A673 (cell line): ENCODE measurements at regions not wholly inside any gene's neighbourhood (a gene's known extent, or its start where the extent isn't known, plus 50 kb on each side); places are given as distances from the start of the nearest gene placed in this dataset.

Source experiments
- BruUV-seq: library from RNA; stranded (reverse); fragments of 400-500 nt; replicated peaks from 2 replicates; lab custom pipeline; 2021; lab: Mats Ljungman, UMichigan
- CTCF ChIA-PET: fragments of 300-600 bp; sonication (Branson Sonifier 250); formaldehyde crosslinking; loops from one replicate; lab custom pipeline; 2022; ENCODE audit warnings: antibody characterized with exemption; lab: Charles Lee
- POLR2A ChIA-PET: fragments of 300-600 bp; sonication (Branson Sonifier 250); formaldehyde crosslinking; loops from one replicate; lab custom pipeline; 2022; ENCODE audit warnings: antibody characterized with exemption; ENCODE audit not compliant: low non-redundant PET; lab: Charles Lee
- DNase-seq: peaks from one replicate; pipeline ENCODE4 v3.0.0-alpha.2; 2015; ENCODE audit warnings: low spot score
- H3K27ac ChIP-seq: fragments of 200-600 bp; sonication (generic); 2 replicates; pipeline ENCODE4 v1.5.1; 2016; ENCODE audit warnings: mixed run types, low read depth, mild to moderate bottlenecking, mixed read lengths, antibody characterized with exemption, low read length; ENCODE audit not compliant: poor library complexity, severe bottlenecking
- H3K27me3 ChIP-seq: fragments of 200-600 bp; sonication (generic); replicated peaks from 2 replicates; pipeline ENCODE4 v1.6.1; 2017; ENCODE audit warnings: mixed run types, low read depth, mild to moderate bottlenecking, mixed read lengths, antibody characterized with exemption, low read length; ENCODE audit not compliant: insufficient read depth, poor library complexity
- H3K36me3 ChIP-seq: fragments of 200-600 bp; sonication (generic); 2 replicates; pipeline ENCODE4 v1.6.1; 2016; ENCODE audit warnings: mixed run types, mild to moderate bottlenecking, mixed read lengths, antibody characterized with exemption, low read length; ENCODE audit not compliant: insufficient read depth, poor library complexity, severe bottlenecking
- H3K4me1 ChIP-seq: fragments of 200-600 bp; sonication (generic); 2 replicates; pipeline ENCODE4 v1.6.1; 2017; ENCODE audit warnings: mixed run types, mild to moderate bottlenecking, mixed read lengths, antibody characterized with exemption, low read length; ENCODE audit not compliant: insufficient read depth, poor library complexity, severe bottlenecking
- H3K4me3 ChIP-seq: fragments of 200-600 bp; sonication (generic); 2 replicates; pipeline ENCODE4 v1.5.1; 2016; ENCODE audit warnings: low read depth, mixed run types, mild to moderate bottlenecking, mixed read lengths, low read length; ENCODE audit not compliant: poor library complexity, severe bottlenecking
- H3K9me3 ChIP-seq: fragments of 200-600 bp; sonication (generic); 2 replicates; pipeline ENCODE4 v1.6.1; 2016; ENCODE audit warnings: mixed run types, low read depth, mild to moderate bottlenecking, mixed read lengths, antibody characterized with exemption, low read length; ENCODE audit not compliant: poor library complexity, severe bottlenecking
- CTCF ChIP-seq: fragments of 300-800, 200-600 bp; sonication (generic); conservative IDR thresholded peaks from 2 replicates; pipeline ENCODE4 v1.5.1; 2017; ENCODE audit warnings: low read depth, mild to moderate bottlenecking, antibody characterized with exemption, low read length, moderate library complexity, mixed read lengths
- EZH2 ChIP-seq: fragments of 200-600 bp; sonication (generic); IDR thresholded peaks from 2 replicates; pipeline ENCODE4 v1.6.1; 2017; ENCODE audit warnings: borderline replicate concordance, low read depth, mild to moderate bottlenecking, mixed read lengths, antibody characterized with exemption, low read length; ENCODE audit not compliant: poor library complexity, severe bottlenecking
- intact Hi-C: fragments of 100-400 bp; cut with micrococcal nuclease; formaldehyde crosslinking; loops from one replicate; pipeline ENCODE4 v1.10.0; 2022; ENCODE audit not compliant: unreplicated experiment

GRCh38 chr17:77498791-77499698 is 358.3 kb downstream of the SEC14L1 start:
- H3K9me3 ChIP-seq = no peaks in the 10 kb centered on the region
- ChIA-PET POLR2A (no interaction called here), CTCF (no interaction called here)
- no peaks in the 10 kb centered on the region for H3K27me3 ChIP-seq
- intact Hi-C loops = loop anchor here (5.0 kb wide), 1 partner anchor 412 kb away; no protein-coding TSS in a partner anchor
- no TSS peak for BruUV-seq
- no peak overlapping the region for H3K4me3 ChIP-seq
- H3K27ac ChIP-seq = no peak overlapping the region
- TF ChIP-seq EZH2 = no peak
- no peak for TF ChIP-seq CTCF
- peaks cover 5% of the 10 kb centered on the region for H3K4me1 ChIP-seq
- peaks cover 18% of the 10 kb centered on the region for H3K36me3 ChIP-seq
- DNase-seq = no peak

- CTCF ChIA-PET = no interaction called here
- intact Hi-C loops = loop anchor here (5.0 kb wide), 1 partner anchor 413 kb away; no protein-coding TSS in a partner anchor
Measured at GRCh38 chr17:77499699-77500435, 359.1 kb downstream of the SEC14L1 start.

More at GRCh38 chr17:77499699-77500435, 359.1 kb downstream of the SEC14L1 start:
- Histone ChIP-seq H3K4me3 (no peak overlapping the region), H3K4me1 (no peaks in the 10 kb centered on the region), H3K27me3 (no peaks in the 10 kb centered on the region), H3K36me3 (peaks cover 18% of the 10 kb centered on the region), H3K27ac (no peak overlapping the region), H3K9me3 (no peaks in the 10 kb centered on the region)
- POLR2A ChIA-PET = interaction anchor here (0.6 kb wide), 1 partner anchor 25 kb away, joined by 3 read pairs; no protein-coding TSS in a partner anchor
- TSS peak; percentile 72 for BruUV-seq
- TF ChIP-seq EZH2 = no peak
- TF ChIP-seq CTCF = no peak
- DNase-seq = no peak
